ENCODE measurements at regions not wholly inside any gene's neighbourhood (a gene's known extent, or its start where the extent isn't known, plus 50 kb on each side); places are given as distances from the start of the nearest gene placed in this dataset.

- TF ChIP-seq CTCF (IDR thresholded peaks at IDR 0.05; ENCODE audit: low read depth, low read length, missing input control) (no peak), YY1 (IDR thresholded peaks at IDR 0.05) (no peak), MAX (IDR thresholded peaks at IDR 0.05) (no peak), RAD21 (IDR thresholded peaks at IDR 0.05) (no peak), ZBTB33 (IDR thresholded peaks at IDR 0.05) (no peak), RXRA (IDR thresholded peaks at IDR 0.05) (no peak), GABPA (IDR thresholded peaks at IDR 0.05 in 1 of 2, conservative IDR thresholded peaks at IDR 0.05 in 1 of 2) (no peak), EGR1 (IDR thresholded peaks at IDR 0.05; ENCODE audit: low read depth in 2 of 2) (no peak), SP1 (IDR thresholded peaks at IDR 0.05) (no peak), REST (IDR thresholded peaks at IDR 0.05) (no peak)
Measured at GRCh38 chr9:75591972-75592371, 298.5 kb upstream of the PCSK5 start.

All from liver (tissue), 3 donors.